ENCODE measurements at regions not wholly inside any gene's neighbourhood (a gene's known extent, or its start where the extent isn't known, plus 50 kb on each side); places are given as distances from the start of the nearest gene placed in this dataset.

- no peak for DNase-seq (ENCODE audit: low read depth in 2 of 2)
- TF ChIP-seq CTCF (IDR thresholded peaks at IDR 0.05; ENCODE audit: low read depth, low read length): no peak
Observed at GRCh38 chr6:147806697-147807096, 298.2 kb downstream of the SAMD5 start.

GRCh38 chr6:147808640-147809039 is 300.1 kb downstream of the SAMD5 start:
- H3K4me3 ChIP-seq (replicated peaks in 1 of 2; ENCODE audit: low read depth in 2 of 2, low read length in 2 of 2): no peak overlapping the region
- DNase-seq (ENCODE audit: low read depth in 2 of 2): no peak
- TF ChIP-seq CTCF (IDR thresholded peaks at IDR 0.05; ENCODE audit: low read depth, low read length): no peak

More at GRCh38 chr6:147806697-147807096, 298.2 kb downstream of the SAMD5 start:
- H3K4me3 ChIP-seq (replicated peaks in 1 of 2; ENCODE audit: low read depth in 2 of 2, low read length in 2 of 2): no peak overlapping the region

- no peak for DNase-seq (ENCODE audit: low read depth in 2 of 2)
- no peak for TF ChIP-seq CTCF (IDR thresholded peaks at IDR 0.05; ENCODE audit: low read depth, low read length)
Observed at GRCh38 chr6:147811913-147812629, 303.6 kb downstream of the SAMD5 start.

GRCh38 chr6:147817042-147817689 is 308.7 kb downstream of the SAMD5 start:
- no peak for DNase-seq (ENCODE audit: low read depth in 2 of 2)
- no peak overlapping the region for H3K4me3 ChIP-seq (replicated peaks in 1 of 2; ENCODE audit: low read depth in 2 of 2, low read length in 2 of 2)
- no peak for TF ChIP-seq CTCF (IDR thresholded peaks at IDR 0.05; ENCODE audit: low read depth, low read length)

More at GRCh38 chr6:147811913-147812629, 303.6 kb downstream of the SAMD5 start:
- H3K4me3 ChIP-seq (replicated peaks in 1 of 2; ENCODE audit: low read depth in 2 of 2, low read length in 2 of 2): no peak overlapping the region

GRCh38 chr6:147820520-147820919 is 312.0 kb downstream of the SAMD5 start:
- H3K4me3 ChIP-seq (replicated peaks in 1 of 2; ENCODE audit: low read depth in 2 of 2, low read length in 2 of 2): no peak overlapping the region
- TF ChIP-seq CTCF (IDR thresholded peaks at IDR 0.05; ENCODE audit: low read depth, low read length): no peak
- DNase-seq (ENCODE audit: low read depth in 2 of 2): no peak

- no peak for DNase-seq (ENCODE audit: low read depth in 2 of 2)
- no peak overlapping the region for H3K4me3 ChIP-seq (replicated peaks in 1 of 2; ENCODE audit: low read depth in 2 of 2, low read length in 2 of 2)
- no peak for TF ChIP-seq CTCF (IDR thresholded peaks at IDR 0.05; ENCODE audit: low read depth, low read length)
Observed at GRCh38 chr6:147821295-147821897, 312.9 kb downstream of the SAMD5 start.
